GM23338 (cell line): ENCODE measurements at regions not wholly inside any gene's neighbourhood (a gene's known extent, or its start where the extent isn't known, plus 50 kb on each side); places are given as distances from the start of the nearest gene placed in this dataset.

Experiments used
- ATAC-seq: fragments of 200-7000 bp; cut with Tn5 transposase; 3 replicates; pipeline ENCODE4 v1.9.1; 2020
- DNase-seq: peaks from one replicate; pipeline ENCODE4 v3.0.0-alpha.2; 2015; ENCODE audit warnings: low spot score
- H2AFZ ChIP-seq: fragments of 200-600 bp; sonication (generic); 2 replicates; pipeline ENCODE4 v1.8.0; 2016; ENCODE audit warnings: antibody characterized with exemption, mild to moderate bottlenecking, moderate library complexity
- H3F3A ChIP-seq: fragments of 200-600 bp; sonication (generic); replicated peaks from 2 replicates; pipeline ENCODE4 v1.8.0; 2017; ENCODE audit warnings: antibody characterized with exemption, mixed run types, low read depth
- H3K27ac ChIP-seq: fragments of 200-600 bp; sonication (generic); 2 replicates; pipeline ENCODE4 v1.6.1; 2016; ENCODE audit warnings: low read depth
- H3K27me3 ChIP-seq: fragments of 200-600 bp; sonication (generic); 2 replicates; pipeline ENCODE4 v1.8.0; 2016; ENCODE audit warnings: mild to moderate bottlenecking, mixed run types, moderate library complexity; ENCODE audit not compliant: insufficient read depth
- H3K36me3 ChIP-seq: fragments of 200-600 bp; sonication (generic); 2 replicates; pipeline ENCODE4 v1.8.0; 2016; ENCODE audit warnings: mild to moderate bottlenecking; ENCODE audit not compliant: insufficient read depth
- H3K4me1 ChIP-seq: fragments of 200-600 bp; sonication (generic); 2 replicates; pipeline ENCODE4 v1.8.0; 2016; ENCODE audit warnings: mild to moderate bottlenecking, moderate library complexity; ENCODE audit not compliant: insufficient read depth
- H3K4me2 ChIP-seq: fragments of 200-600 bp; sonication (generic); 2 replicates; pipeline ENCODE4 v1.7.1; 2017; ENCODE audit warnings: mixed run types
- H3K4me3 ChIP-seq: fragments of 200-600 bp; sonication (generic); 2 replicates; pipeline ENCODE4 v1.6.1; 2016; ENCODE audit warnings: mixed run types
- H3K79me2 ChIP-seq: fragments of 200-600 bp; sonication (generic); replicated peaks from 2 replicates; pipeline ENCODE4 v1.8.0; 2017; ENCODE audit warnings: mild to moderate bottlenecking; ENCODE audit not compliant: insufficient read depth
- H3K9me2 ChIP-seq: fragments of 200-600 bp; sonication (generic); 2 replicates; pipeline ENCODE4 v1.8.0; 2017; ENCODE audit not compliant: insufficient read depth
- H4K20me1 ChIP-seq: fragments of 200-600 bp; sonication (generic); replicated peaks from 2 replicates; pipeline ENCODE4 v1.8.0; 2017; ENCODE audit warnings: mild to moderate bottlenecking; ENCODE audit not compliant: insufficient read depth
- H3K27ac Mint-ChIP-seq: 2 replicates; pipeline ENCODE4 v1.8.0; 2020; ENCODE audit warnings: inconsistent platforms, mild to moderate bottlenecking, moderate library complexity, mixed read lengths
- H3K27me3 Mint-ChIP-seq: 3 replicates; pipeline ENCODE4 v1.8.0; 2022; ENCODE audit warnings: low read depth, mild to moderate bottlenecking, moderate library complexity, mixed read lengths, inconsistent platforms; ENCODE audit not compliant: insufficient read depth, poor library complexity
- H3K36me3 Mint-ChIP-seq: 3 replicates; pipeline ENCODE4 v1.8.0; 2021; ENCODE audit warnings: low read depth, mild to moderate bottlenecking, inconsistent platforms, moderate library complexity, mixed read lengths
- H3K4me1 Mint-ChIP-seq: 3 replicates; pipeline ENCODE4 v1.8.0; 2020; ENCODE audit warnings: mild to moderate bottlenecking, inconsistent platforms, mixed read lengths
- H3K4me3 Mint-ChIP-seq: 3 replicates; pipeline ENCODE4 v1.8.0; 2021; ENCODE audit warnings: moderate library complexity, mild to moderate bottlenecking, inconsistent platforms, mixed read lengths
- H3K9me3 Mint-ChIP-seq: 3 replicates; pipeline ENCODE4 v1.8.0; 2020; ENCODE audit warnings: moderate library complexity, mild to moderate bottlenecking, inconsistent platforms, mixed read lengths
- CTCF ChIP-seq, 2 experiments: fragments of 200-600 bp in 1 of 2; sonication (generic) in 1 of 2; conservative IDR thresholded peaks; 2 replicates each; pipeline versions ENCODE4 v1.5.1 to v1.6.1; 2016 to 2017; ENCODE audit warnings: antibody characterized with exemption in 2 of 2, low read depth in 2 of 2, mild to moderate bottlenecking in 2 of 2, moderate library complexity in 1 of 2
- ETS1 ChIP-seq: IDR thresholded peaks from 2 replicates; pipeline ENCODE4 v1.6.1; 2016; ENCODE audit warnings: antibody characterized with exemption
- EZH2phosphoT487 ChIP-seq: fragments of 200-600 bp; sonication (generic); IDR thresholded peaks from one replicate; pipeline ENCODE4 v1.8.1; 2018; ENCODE audit warnings: antibody characterized with exemption; ENCODE audit not compliant: unreplicated experiment
- JUNB ChIP-seq: IDR thresholded peaks from one replicate; pipeline ENCODE4 v1.6.1; 2016; ENCODE audit warnings: antibody characterized with exemption; ENCODE audit not compliant: unreplicated experiment
- NANOG ChIP-seq: IDR thresholded peaks from 2 replicates; pipeline ENCODE4 v1.6.1; 2016; ENCODE audit warnings: antibody characterized with exemption, borderline replicate concordance
- REST ChIP-seq: IDR thresholded peaks from one replicate; pipeline ENCODE4 v1.6.1; 2018; ENCODE audit warnings: antibody characterized with exemption; ENCODE audit not compliant: unreplicated experiment
- STAT1 ChIP-seq: IDR thresholded peaks from one replicate; pipeline ENCODE4 v1.6.1; 2016; ENCODE audit warnings: antibody characterized with exemption; ENCODE audit not compliant: unreplicated experiment
- ZNF114 ChIP-seq: fragments of 250-450 bp; sonication (Bioruptor Pico); IDR thresholded peaks from 2 replicates; pipeline ENCODE4 v1.5.0; 2020; ENCODE audit warnings: mild to moderate bottlenecking, moderate library complexity
- ZNF331 ChIP-seq: fragments of 250-450 bp; sonication (Bioruptor Pico); IDR thresholded peaks from 2 replicates; pipeline ENCODE4 v1.5.0; 2020; ENCODE audit warnings: low read depth, mild to moderate bottlenecking, moderate library complexity

- no peak for TF ChIP-seq REST
- TF ChIP-seq CTCF (conservative IDR thresholded peaks at IDR 0.05; ENCODE audit: low read depth in 2 of 2): no peak
- TF ChIP-seq NANOG: no peak
- TF ChIP-seq ETS1: no peak
These were observed 536.3 kb downstream of the TFAP2A start (continued) for GRCh38 chr6:9878535-9878934.

- H3K27ac ChIP-seq: no peak overlapping the region
- DNase-seq (no peak), ATAC-seq (no peak)
- H3K36me3 ChIP-seq: no peaks in the 10 kb centered on the region
- H3K79me2 ChIP-seq: no peaks in the 10 kb centered on the region
- H3K4me3 ChIP-seq: no peak overlapping the region
- TF ChIP-seq JUNB (no peak), EZH2phosphoT487 (no peak), ZNF331 (no peak), ZNF114 (CRISPR knock-in tag) (no peak), STAT1 (no peak)
- no peaks in the 10 kb centered on the region for H3K4me1 ChIP-seq
- H4K20me1 ChIP-seq: no peaks in the 10 kb centered on the region
- no peaks in the 10 kb centered on the region for H3F3A ChIP-seq
- Mint-ChIP-seq H3K4me3 (no peak overlapping the region), H3K36me3 (no peaks in the 10 kb centered on the region), H3K27me3 (no peaks in the 10 kb centered on the region), H3K4me1 (0 out of 3 replicates have a peak, but pooled peaks cover 2% of the 10 kb centered on the region), H3K9me3 (peaks cover 26% of the 10 kb centered on the region; the same call in 2 of the 3 replicates), H3K27ac (no peak overlapping the region)
- H3K4me2 ChIP-seq: no peak overlapping the region
- H3K27me3 ChIP-seq: no peaks in the 10 kb centered on the region
- peaks cover 5% of the 10 kb centered on the region for H3K9me2 ChIP-seq
- no peak overlapping the region for H2AFZ ChIP-seq
These were observed 539.1 kb downstream of the TFAP2A start for GRCh38 chr6:9875605-9876353.
